H1 (cell line): ENCODE measurements at regions not wholly inside any gene's neighbourhood (a gene's known extent, or its start where the extent isn't known, plus 50 kb on each side); places are given as distances from the start of the nearest gene placed in this dataset.

ENCODE experiments used
- ASH2L ChIP-seq: fragments of 200-600, 300-600 bp; sonication (generic); IDR thresholded peaks from one replicate; pipeline ENCODE4 v1.7.1; 2017; ENCODE audit warnings: low read length
- CREB1 ChIP-seq: IDR thresholded peaks from 2 replicates; pipeline ENCODE4 v1.6.1; 2012; ENCODE audit warnings: inconsistent platforms
- EGR1 ChIP-seq: IDR thresholded peaks from 2 replicates; pipeline ENCODE4 v1.6.1; 2011; ENCODE audit warnings: low read depth, low read length, borderline replicate concordance
- EP300 ChIP-seq, 2 experiments: IDR thresholded peaks; 1 replicate in 1 of 2; 2 replicates in 1 of 2; pipeline ENCODE4 v1.6.1; 2011 to 2012; ENCODE audit warnings: low read depth in 2 of 2, low read length in 2 of 2, mild to moderate bottlenecking in 2 of 2, borderline replicate concordance in 1 of 2, inconsistent platforms in 1 of 2, moderate library complexity in 1 of 2
- PHF8 ChIP-seq: fragments of 200-600 bp; sonication (generic); conservative IDR thresholded peaks from 2 replicates; pipeline ENCODE4 v1.7.1; 2012; ENCODE audit warnings: low read depth, mild to moderate bottlenecking, inconsistent platforms, low read length, moderate library complexity
- SIN3A ChIP-seq, 2 experiments: IDR thresholded peaks in 1 of 2; conservative IDR thresholded peaks in 1 of 2; 2 replicates each; pipeline ENCODE4 v1.6.1; 2011 to 2012; ENCODE audit warnings: low read length in 2 of 2, improper control_type of control experiment in 1 of 2, low read depth in 1 of 2, mild to moderate bottlenecking in 1 of 2
- TCF12 ChIP-seq: IDR thresholded peaks from 2 replicates; pipeline ENCODE4 v1.6.1; 2011; ENCODE audit warnings: low read depth, mild to moderate bottlenecking, low read length
- ZNF274 ChIP-seq: IDR thresholded peaks from 2 replicates; pipeline ENCODE4 v1.7.0; 2012; ENCODE audit warnings: low read length, borderline replicate concordance; ENCODE audit errors: extremely low read depth

- no peak for TF ChIP-seq PHF8
- TF ChIP-seq ASH2L, result no peak
- no peak for TF ChIP-seq TCF12
- no peak for TF ChIP-seq CREB1
- no peak for TF ChIP-seq EGR1
- TF ChIP-seq SIN3A (conservative IDR thresholded peaks at IDR 0.05 in 1 of 2, IDR thresholded peaks at IDR 0.05 in 1 of 2; ENCODE audit: low read depth in 1 of 2, low read length in 2 of 2), result no peak
- no peak for TF ChIP-seq ZNF274
- TF ChIP-seq EP300 (IDR thresholded peaks at IDR 0.05; ENCODE audit: borderline replicate concordance in 1 of 2, low read depth in 2 of 2, low read length in 2 of 2), result no peak
Measured at GRCh38 chr2:53463806-53464726, 303.5 kb upstream of the CHAC2 start (continued).
